ENCODE measurements at regions not wholly inside any gene's neighbourhood (a gene's known extent, or its start where the extent isn't known, plus 50 kb on each side); places are given as distances from the start of the nearest gene placed in this dataset.
"Not testable (repeated sequence)": the region's sequence is repeated elsewhere in the genome, so short reads cannot be mapped to it uniquely, and the experiment has no call there.

DNA sequence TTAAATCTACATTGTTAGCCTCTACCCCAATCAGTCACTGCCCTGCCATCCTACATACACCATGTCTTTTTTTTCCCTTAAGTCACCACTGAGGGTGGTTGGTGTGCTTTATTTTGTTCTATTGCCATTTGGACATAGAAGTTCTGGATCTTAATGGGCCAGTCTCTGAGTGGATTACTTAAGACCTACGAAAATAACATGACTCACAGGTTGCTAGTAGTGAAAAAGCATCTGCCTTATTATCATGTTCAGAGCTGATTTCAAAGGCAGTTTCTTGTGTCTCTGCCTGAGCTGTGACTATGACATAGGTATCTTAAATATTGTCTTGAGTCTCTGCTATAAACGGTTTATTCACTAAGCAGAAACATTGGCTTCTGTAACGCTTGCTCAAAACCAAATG lies 410.8 kb downstream of the MDFIC start:
- intact Hi-C loops (cut with DNase I), result no loop called here
- no peak for DNase-seq

DNA sequence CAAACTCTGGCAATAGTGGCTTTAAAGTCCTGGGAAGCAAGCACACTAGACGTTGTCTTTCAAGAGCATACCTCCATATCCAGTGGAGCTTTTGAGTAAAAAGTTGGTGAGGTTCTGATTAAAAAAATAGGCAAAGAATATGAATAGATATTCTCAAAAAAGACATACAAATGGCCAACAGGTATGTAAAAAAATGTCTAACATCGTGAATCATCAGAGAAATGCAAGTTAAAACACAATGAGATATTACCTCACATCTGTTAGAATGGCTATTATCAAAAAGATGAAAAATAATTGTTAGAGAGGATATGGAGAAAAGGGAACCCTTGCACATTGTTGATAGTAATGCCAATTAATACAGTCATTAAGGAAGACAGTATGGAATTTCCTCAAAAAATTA lies 407.1 kb downstream of the MDFIC start:
- intact Hi-C loops (cut with DNase I), result no loop called here
- no peak for DNase-seq

DNA sequence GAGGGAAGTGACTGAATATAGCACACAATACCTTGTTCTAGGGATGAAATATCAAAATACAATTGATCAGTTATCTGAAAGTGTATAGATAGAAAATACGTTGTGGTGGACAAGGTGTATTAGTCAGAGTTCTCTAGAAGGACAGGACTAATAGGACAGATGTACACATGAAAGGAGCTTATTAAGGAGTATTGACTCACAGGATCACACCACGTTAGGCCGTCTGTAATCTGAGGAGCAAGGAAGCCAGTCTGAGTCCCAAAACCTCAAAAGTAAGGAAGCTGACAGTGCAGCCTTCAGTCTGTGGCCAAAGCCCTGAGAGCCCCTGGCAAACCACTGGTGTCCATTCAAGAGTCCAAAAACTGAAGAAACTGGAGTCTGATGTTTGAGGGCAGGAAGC lies 406.1 kb downstream of the MDFIC start:
- intact Hi-C loops (cut with DNase I), result no loop called here
- no peak for DNase-seq

DNA sequence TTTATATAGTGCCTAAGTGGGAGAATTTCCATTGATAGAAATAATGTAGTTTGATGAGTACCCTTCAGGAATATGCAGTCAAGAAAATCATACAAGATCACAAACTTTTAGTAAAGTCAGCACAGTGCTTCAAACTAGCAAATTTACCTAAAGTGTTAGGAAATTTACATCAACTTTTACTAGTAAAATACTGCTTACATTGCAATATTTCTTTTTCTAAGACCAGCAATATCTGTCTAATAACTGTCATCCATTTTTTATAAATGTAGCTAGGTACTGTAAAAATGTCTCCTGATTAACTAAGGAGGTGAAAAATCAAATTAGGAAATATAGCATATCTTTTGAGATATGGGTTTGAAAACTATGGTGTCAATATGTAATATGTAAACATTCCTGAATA lies 405.4 kb downstream of the MDFIC start:
- intact Hi-C loops (cut with DNase I), result no loop called here

DNA sequence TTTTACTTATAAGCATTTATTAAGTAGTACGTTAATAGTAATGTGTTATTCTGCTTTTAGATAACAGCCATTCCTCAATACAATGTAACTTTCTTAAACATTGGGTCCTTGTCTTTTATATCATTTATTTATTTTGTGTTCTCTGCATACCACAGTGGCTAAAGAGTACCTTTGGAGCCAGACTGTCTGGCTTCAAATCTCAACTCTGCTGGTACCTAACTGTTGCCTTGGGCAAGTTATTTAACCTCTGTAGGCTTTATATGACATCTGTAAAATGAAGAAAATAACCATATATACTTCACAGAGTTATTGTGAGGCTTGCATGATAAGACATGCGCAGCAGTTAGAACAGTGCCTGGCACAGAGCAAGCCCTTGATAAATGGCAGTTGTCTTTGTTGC lies 397.6 kb downstream of the MDFIC start:
- intact Hi-C loops (cut with DNase I), result no loop called here

More for the DNA sequence above, 405.4 kb downstream of the MDFIC start:
- no peak for DNase-seq

DNA sequence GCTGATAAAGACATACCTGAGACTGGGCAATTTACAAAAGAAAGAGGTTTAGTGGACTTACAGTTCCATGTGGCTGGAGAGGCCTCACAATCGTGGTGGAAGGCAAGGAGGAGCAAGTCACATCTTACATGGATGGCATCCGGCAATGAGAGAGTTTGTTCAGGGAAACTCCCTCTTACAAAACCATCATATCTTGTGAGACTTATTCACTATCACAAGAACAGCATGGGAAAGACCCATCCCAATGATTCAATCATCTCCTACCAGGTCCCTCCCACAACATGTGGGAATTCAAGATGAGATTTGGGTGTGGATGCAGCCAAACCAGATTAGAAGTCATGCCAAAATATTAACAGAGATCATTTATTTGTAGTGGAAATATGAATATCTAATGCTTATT lies 388.4 kb downstream of the MDFIC start:
- DNase-seq; intact Hi-C loops (cut with DNase I): not testable (repeated sequence)

More for the DNA sequence above, 397.6 kb downstream of the MDFIC start:
- DNase-seq, result no peak

DNA sequence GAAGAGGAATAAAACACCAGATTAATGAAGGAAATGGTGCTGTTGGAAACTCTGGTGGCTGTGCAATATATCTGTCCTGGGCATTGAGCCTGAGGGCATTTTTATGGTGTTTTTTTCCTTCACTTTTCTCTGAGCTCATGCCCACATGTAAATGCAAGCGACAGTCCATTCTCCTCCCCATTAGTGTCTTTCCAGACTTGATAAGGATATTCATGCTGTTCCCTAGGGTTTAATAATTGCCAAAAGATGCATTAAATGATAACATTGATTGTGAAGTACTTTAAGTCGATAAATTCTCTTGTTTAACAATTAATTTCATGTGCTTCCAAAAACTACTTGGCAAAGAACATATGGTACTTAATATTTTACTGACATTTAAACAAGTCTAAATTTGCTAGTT lies 384.7 kb downstream of the MDFIC start:
- DNase-seq, result no peak

DNA sequence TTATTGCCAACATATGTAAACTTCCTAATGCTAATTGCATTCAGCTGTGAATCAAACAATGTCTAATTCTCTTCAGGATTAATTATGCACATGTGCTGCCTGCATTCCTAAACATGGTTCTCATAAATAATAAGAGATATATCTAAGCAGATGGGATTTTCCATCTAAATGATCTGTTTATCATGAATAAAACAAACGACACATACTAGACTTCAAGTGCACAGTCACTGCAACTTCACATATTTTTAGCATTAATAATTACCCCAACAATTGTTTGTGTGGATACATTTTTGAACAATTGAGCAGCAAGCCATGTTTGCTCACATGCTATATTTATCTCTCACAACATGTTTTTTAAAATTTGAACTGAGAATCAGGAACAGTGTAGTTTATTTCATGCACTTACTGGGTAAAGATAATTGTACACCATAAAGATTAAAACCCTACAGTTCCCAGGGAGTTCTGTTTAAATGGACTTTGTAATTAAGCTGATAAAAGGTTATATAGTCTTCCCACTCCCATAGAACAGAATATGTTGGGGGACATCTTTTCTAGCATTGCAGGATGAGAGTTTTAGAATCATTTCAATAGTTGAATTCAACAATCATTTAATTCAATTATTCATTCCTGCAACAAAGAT lies 378.5 kb downstream of the MDFIC start:
- intact Hi-C loops (cut with DNase I), result no loop called here
- DNase-seq, result no peak

More for the DNA sequence above, 384.7 kb downstream of the MDFIC start:
- intact Hi-C loops (cut with DNase I), result no loop called here

DNA sequence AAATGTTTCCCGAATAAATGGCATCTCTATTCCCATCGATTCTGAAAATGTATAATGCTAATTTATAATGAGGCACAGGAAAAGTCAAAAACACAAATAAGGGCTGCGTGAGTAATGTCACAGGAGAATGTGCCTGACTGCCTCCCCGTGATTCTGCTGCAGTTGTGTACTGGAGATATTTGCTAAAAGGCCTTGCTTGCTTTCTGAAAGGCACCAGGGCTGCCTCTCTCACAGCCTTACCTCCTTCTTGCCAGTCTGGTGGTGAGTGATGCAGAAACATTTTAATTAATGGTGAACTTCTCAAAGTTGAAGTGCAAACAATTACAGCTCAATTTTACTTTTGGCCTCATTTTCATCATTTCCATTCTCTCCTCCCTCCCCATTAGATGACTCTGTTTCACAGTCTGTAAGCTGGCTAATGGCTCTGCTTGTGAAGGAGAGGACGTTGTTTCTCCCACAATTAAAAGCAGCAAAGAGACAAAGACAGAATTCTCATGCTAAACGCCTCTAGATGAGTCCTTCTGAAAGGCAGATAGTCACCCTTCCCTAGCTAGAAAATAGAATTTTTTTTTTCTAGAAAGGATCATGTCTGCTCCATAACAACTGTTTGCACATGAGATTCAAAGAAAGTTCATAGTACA lies 377.6 kb downstream of the MDFIC start:
- intact Hi-C loops (cut with DNase I), result no loop called here
- no peak for DNase-seq

DNA sequence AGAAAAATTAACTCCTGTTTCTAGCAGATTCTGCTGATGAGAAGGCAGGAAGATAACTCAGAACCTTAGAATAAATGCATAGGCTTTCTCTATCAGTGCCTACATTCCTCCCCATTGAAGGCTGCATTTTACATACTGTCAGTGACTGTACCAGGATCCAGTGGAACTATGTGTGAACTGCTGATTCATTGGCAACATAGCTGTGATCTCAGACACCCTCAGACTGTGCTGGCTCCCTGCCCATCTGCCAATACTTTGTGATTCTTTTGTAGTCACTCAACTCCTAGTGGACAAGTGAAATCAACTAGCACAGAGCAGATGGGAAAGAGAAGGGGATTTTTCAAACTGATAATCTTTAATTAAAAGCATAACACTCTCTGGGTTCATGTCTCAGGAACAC lies 375.8 kb downstream of the MDFIC start:
- intact Hi-C loops (cut with DNase I), result no loop called here
- DNase-seq, result no peak

DNA sequence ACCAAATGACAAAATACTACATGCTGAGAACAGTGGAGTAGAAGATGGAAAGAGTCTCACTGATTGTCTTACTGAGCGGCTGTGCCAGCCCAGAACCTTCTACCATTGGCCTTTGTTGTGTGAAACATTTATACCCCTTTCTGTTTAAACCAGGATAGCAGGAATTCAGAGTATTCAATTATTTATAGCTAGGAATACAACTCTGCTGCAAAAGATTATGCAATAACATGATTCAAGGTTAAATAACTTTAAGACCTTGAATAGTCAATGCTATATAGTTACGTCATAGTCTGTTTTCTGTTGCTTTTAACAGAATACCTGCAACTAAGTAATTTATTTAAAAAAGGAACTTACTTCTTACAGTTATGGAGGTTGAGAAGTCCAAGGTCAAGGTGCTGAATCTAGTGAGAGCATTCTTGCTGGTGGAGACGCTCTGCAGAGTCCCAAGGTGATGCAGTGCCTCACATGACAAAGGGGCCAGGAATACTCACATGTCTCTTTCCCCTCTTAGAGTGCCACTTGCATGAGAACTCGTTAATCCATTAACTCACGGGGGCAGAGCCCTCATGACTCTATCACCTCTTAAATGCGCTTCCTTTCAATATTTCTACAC lies 371.8 kb downstream of the MDFIC start:
- intact Hi-C loops (cut with DNase I), result no loop called here
- DNase-seq, result no peak

DNA sequence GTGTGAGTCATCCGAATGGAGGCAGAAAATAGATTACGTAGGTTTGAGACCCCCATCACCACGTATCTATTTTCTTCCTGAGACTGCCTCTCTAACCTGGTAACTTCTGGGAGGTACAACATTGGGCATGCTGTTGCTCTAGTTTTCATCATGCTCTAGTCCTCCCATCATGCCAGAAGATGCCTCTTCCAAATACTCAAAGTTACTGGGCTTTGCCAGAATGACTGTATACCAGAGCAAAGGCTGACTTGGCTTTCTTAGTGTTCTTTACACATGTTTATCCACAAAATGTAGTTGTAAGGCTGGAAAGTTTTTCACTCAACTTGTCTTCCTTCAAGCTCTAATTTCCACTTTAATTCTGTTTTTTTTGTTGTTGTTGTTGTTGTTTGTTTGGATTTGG lies 370.5 kb downstream of the MDFIC start:
- no peak for DNase-seq
- intact Hi-C loops (cut with DNase I), result no loop called here

DNA sequence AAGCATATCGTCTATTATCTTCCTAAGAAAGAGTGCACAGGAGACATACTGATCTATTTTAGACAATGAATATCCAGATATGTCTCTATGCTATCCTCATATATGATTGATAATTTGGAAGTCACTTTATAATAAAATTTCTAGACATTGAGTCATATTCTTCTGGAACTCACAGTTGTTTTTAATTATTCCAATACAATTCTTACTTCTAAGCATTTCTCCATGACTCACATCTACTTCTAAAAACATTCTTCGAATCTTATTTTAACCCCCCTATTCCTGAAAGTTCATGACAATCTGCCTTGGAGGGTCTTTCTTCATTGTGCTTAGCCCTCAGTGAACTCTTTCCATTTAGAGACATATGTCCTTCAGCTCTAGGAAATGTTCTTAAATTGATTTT lies 368.1 kb downstream of the MDFIC start:
- intact Hi-C loops (cut with DNase I), result no loop called here
- DNase-seq, result no peak

DNA sequence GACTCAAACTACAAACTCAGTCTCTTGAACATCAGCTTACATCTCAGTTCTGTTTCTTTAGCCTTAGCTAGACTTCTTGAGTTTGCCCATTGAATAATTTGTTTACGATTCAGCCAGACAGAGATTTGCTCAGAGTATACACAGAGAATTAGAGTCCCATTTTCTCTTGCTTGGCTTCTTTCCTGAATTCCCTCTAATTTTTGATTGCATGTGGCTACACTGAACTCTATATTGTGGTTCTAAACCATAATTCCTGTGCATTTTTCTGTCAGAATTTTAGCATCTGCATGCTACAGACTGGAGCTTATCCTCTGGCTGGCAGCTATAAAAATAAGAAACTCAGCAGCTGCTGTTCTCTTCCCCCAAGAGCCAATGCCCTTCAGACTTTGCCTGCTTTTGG lies 354.9 kb downstream of the MDFIC start:
- DNase-seq, result no peak

DNA sequence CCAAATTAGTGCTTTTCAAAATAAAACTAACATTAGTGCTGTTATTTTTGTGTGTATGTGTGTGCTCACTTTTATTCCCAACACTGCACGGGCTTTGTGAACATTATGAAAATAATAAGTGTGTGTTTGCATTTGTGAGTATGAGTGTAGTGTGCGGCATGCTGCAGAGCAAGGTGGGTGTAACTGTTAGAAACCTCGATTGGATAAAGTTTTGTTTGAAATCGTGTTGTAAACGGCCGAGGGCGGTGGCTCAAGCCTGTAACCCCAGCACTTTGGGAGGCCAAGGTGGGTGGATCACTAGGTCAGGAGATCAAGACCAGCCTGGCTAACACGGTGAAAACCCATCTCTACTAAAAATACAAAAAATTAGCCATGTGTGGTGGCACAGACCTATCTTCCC lies 352.0 kb downstream of the MDFIC start:
- not testable (repeated sequence) for DNase-seq

More for the DNA sequence above, 354.9 kb downstream of the MDFIC start:
- intact Hi-C loops (cut with DNase I), result no loop called here

DNA sequence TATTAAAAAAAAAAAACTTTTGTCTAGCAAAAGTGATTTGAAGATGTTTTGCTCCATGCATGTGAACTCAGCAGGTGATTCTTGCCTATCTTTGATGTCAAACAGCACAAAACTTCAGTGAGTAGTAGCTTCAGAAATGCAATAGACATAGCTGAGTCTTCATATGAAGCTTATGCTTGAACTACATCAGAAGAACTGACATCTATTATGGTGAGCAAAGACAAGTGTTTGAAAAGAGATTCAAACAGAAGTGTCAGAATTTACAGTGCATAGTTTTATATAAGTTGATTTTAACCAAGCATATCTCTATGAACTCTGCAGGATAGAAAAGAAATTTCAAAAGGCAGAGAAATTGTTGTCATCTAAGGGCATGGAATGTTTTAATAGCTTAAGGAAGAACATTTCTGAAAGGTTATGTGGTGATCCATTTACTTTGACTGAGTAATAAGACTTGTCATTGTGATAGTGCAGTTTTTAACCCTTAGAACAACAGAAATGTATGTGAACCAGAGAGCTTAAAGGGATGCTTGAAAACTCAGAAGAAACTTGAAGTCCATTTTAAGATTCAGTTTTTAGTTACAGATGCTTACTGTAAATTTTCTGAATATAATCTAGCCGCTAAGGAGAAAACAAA lies 351.4 kb downstream of the MDFIC start:
- no peak for DNase-seq
- intact Hi-C loops (cut with DNase I), result no loop called here

More for the DNA sequence above, 352.0 kb downstream of the MDFIC start:
- intact Hi-C loops (cut with DNase I), result not testable (repeated sequence)

DNA sequence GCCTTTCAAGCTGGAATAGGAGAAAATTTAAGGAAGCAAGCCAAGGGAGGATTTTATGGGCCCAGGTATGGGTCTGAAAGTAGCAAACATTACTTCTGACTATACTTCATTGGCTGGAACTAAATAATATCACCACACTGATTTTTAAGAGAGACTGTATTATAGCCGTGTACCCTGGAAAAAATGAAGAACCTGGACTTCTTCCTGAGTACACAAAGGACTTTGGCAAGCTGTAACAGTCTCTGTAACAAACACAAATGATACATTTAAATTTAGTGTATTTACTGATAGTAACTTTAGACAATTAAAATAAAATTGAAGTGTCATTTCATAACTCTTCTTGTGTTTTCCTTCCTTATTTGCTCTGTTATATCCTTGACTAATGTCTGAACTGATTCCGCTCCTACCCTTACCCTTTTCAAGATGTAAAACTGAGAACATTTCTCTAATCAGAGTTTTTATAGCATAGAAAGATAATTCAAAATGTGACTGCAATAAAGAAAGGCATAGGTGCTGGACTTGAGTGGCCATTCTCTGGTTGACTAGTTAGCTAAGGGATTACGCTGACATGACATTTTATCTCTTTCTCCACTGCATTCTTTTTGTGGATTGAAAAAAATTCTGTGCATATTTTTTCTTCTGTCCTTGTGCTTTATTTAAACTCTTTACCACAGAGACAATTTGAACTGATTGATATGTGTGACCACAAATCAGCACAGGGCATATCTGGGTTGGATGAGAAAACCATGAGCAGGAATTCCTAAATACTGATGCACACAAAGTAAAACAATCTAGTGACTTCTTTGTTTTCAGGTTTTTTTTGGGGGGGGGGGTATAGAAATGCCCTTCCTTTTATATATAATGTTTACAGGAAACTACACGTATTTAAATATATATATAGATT lies 349.7 kb downstream of the MDFIC start:
- intact Hi-C loops (cut with DNase I), result no loop called here
- no peak for DNase-seq

DNA sequence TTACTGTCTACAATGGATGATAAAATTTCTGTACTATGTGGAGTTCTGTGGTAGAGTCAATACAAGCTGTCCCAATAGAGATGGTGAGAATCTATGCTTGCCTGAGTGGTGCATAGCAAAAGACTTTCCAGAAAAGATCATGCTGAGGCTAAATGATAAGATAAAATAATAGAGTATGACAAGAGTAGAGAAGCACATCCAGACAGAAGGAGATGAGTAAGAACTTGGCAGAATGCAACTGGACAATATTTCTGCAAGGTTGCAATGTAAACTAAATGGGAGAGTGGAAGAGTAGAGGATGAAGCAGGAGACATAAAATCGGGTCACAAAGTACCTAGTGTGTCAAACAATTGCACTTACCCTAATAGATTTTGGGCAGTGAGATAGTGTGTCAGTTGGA lies 347.6 kb downstream of the MDFIC start:
- DNase-seq, result no peak
- intact Hi-C loops (cut with DNase I), result no loop called here

DNA sequence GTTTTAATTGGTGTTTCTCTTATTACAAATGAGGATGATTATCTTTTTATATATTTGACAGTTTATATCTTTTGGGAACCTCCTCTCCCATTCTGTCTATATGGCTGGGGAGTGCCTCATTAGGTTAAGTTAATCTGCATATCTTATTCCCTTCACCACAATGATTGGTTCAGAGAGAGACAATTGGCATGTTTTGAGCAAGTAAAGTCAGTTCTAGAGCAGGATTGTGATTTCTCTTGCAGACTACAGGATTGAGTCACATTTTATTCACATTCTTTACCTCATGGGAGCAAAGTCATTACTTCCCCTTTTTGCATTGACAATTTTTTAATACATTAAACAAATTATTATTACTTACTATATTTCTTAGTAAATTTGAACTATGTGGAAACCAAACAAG lies 345.6 kb downstream of the MDFIC start:
- no peak for DNase-seq
- intact Hi-C loops (cut with DNase I), result no loop called here
